GM18868 (cell line): ENCODE measurements at regions not wholly inside any gene's neighbourhood (a gene's known extent, or its start where the extent isn't known, plus 50 kb on each side); places are given as distances from the start of the nearest gene placed in this dataset.
"Not testable (repeated sequence)": the region's sequence is repeated elsewhere in the genome, so short reads cannot be mapped to it uniquely, and the experiment has no call there.

ENCODE experiments used
- ATAC-seq: cut with Tn5 transposase; IDR thresholded peaks from one replicate; pipeline ENCODE4 v1.9.1; 2021; ENCODE audit warnings: mild to moderate bottlenecking, moderate library complexity; ENCODE audit not compliant: unreplicated experiment

DNA sequence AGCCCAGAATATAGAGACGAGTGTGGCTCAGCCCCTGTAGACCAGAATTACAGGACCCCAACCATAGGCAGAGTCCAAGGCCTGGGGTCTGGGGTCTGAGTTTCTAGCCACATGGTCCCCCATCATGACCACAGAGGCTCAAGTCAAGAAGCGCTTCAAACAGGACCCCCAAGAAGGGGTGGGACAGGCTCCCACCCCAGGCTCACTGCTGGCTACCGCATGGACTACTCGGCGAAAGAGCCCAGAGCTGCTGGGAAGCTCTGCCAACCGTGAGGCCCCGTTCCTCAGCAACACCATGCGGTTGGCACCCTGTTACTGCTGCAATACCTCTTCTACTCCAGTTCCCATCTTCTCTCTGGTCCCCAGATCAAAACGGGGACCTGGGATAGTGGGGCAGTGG, 254.8 kb downstream of the TEX29 start:
- no peak for ATAC-seq

DNA sequence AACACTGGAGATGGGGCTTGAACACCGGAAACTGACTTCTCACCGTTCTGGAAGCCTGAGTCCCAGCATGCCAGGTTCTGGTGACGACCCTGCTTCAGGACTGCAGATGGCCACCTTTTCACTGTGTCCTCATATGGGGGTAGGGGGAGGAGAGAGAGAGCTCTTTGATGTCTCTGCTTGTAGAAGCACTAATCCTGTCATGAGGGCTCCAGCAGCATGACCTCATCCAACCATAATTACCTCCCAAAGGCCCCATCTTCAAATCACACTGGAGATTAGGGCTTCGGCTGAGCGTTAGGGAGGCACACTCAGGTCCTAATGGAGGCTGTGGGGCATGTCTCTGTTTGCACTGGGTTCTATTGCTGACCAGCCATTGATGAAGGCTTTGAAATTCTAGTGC, 255.3 kb downstream of the TEX29 start:
- no peak for ATAC-seq

DNA sequence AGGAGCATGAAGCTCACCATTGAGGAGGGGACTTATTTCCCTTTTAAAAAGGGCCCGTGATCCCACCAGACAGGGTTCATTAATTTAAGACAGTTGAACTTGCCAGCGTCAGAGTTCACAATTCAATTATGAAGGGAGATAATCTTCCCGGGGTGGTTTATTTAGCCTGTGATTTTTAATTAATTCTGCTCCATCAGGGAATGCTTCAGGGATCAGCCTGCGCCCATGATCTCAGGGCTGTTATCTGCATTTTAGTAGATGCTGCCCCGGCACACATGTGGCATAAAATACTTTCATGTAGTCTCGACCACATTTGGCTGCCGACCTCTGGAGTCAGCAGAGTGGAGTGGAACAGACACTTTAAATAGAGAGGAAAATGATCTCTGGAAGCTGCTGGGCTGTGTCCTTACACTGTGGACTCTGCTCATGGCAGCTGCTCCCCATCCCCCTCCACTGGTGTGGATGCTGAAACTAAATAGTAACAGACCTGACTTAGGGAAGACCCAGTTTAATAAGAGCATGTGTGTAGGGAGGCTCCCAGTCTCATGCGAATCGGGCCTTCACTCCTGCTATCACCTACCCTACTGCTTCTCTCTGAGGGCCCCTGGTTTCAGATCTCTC, 256.9 kb downstream of the TEX29 start:
- ATAC-seq = no peak

DNA sequence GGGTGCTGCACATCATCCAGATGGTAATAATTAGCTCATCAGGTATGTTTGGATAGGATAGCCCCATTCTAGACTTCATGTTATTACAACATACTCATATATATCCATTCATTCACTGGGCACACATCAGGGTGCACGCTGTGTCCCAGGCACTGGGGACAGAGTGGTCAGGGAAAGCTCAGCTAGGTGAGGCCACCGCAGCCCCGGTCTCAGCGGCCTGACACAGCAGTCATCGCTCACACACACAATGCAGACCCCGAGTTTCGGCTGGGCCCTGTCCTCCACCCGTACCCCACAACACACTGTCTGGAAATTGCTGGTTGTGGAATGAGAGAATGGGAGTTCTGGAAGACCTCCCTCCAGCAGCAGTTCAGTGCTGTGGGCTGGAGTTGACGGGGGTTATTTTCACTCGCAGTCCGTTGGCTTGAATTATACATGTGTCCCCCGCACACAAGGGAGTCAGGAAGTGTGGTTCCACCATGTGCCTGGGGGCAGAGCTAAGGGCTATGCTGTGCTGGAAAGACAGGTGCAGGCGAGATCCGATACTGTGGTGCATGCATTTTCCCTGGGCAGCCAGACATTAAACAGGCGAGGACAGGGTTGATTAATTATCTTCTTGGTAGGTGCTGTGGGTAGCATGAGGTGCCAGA, 257.6 kb downstream of the TEX29 start:
- no peak for ATAC-seq

DNA sequence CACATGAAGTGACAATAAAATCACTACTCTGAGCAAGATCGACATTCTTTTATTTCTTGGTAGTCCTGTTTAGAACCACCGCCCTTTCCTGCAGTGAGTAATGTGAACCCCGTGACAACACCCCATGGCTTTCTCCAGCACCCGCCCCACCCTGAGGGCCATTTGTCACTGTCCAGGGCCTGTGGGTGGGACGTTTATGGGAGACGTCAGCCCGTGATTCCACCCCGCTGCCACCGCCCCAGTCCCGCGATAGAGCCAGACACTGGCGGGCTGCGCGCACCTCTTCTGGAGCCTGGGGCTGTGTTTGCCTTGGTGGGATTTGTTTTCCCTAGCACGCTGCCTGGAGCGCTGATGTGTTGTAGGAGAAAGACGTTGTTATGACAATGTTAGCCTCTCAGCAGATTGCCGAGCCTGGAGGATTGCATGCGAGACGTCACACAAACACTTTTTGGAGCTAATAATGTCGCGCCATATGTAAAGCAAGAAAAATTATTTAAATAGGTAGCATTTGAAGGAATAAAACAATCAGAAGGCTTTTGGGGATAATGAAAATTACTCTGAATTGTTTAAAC, 263.7 kb downstream of the TEX29 start:
- ATAC-seq = no peak

DNA sequence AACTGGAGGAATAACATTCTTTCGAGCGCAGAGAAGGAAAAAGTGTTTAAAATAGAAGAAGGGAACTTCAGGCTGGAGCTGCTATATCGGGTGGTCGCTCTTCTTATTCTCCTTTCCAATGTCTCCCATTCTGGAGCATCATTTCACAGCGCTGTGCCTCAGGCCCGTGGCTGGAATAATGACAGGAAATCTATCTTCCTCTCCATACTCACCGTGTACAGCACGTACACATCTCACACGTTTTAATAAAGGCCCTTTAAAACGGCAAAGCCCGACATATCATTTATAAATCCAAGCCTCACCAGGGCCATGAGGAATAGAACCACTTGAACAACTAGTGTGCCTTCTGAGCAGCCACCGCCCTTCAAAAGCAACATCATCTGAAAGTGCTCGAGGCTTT, 264.4 kb downstream of the TEX29 start:
- no peak for ATAC-seq

DNA sequence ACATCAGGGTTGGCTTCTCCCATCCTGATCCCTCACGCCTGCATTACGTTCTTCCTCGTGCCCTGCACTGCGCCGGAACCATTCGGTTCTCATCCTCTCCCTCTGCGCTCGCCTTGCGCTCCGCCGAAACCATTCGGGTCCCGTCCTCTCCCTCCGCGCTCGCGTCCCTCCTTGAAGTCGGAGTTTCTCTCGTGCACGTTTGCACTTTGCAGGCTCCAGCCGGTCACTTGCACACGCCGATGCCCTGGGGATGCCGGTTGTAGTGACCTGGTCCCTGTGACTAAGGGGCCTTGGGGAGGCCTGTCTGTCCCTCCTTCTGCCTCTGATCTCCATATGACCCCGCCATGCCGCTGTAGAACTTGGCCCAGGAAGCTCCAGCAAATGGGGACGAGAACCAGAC, 265.8 kb downstream of the TEX29 start:
- ATAC-seq = no peak

DNA sequence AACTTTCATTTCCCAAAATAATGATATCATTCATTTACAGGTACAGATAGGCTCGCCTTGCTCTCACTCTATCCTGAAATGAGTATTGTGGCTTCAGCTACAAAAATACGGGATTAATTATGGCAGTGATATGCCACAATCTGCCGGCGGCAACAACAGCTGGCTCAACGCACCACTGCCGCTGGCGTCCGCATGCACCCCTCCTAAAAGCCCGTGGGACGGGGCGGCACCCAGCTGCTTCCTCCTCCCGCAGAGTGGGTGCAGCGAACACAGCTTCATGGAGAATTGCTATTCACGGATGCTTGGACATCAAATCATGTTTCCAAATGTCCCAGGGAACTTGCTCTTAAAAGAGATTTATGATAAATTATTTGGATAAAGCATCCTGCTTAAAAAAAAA, 266.8 kb downstream of the TEX29 start:
- ATAC-seq = no peak

DNA sequence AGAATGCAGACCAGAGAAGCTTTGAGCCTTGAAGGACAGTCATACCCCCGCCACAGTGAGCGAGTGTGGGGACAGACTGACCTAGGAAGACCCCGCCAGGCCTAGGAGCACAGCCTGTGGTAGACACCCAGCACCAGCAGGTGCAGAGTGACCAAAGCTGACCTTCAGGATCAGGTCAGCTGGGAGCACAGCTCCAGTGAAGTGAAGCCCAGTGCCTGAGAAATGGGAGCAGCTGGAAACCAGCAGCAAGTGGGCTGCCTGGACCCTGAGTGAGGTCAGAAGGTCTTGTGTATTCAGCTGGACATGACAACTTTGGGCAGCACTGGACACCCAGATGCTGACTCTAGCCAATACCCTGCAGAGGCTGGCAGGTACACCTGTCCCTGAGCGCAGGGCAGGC, 268.9 kb downstream of the TEX29 start:
- ATAC-seq = no peak

DNA sequence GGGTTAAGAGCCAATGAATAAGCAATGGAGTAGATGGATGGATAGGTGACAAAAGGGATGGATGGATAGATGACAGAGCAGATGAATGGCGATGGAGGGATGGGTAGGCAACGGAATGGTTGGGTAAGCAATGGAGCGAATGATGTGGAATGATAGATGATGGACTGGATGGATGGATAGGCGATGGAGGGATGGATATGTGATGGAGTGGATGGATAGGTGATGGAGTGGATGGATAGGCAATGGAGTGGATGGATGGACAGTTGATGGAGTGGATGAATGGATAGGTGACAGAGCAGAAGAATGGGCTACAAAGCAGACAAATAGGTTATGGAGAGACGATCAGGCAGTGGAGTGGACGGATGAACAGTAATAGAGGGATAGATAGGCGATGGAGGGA, 269.6 kb downstream of the TEX29 start:
- no peak for ATAC-seq

DNA sequence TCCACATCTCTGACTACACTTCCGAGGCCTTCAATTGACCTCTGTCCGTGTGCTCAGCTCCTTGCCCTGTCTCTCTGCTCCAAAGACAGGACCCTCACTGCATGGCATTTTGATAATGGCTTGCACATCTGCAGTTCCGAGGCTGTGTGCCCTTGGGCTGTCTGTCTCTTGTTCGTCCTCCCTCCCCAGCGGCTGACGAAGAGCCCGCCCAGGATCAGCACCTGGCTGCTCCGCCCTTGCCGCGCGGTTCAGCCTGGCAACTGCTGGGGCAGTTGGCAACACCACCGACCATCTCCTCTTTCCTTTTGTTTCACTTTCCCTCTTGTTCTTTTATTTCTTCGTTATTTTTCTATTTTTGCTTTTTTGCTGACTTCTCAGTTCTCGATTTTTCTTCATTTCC, 270.4 kb downstream of the TEX29 start:
- no peak for ATAC-seq

DNA sequence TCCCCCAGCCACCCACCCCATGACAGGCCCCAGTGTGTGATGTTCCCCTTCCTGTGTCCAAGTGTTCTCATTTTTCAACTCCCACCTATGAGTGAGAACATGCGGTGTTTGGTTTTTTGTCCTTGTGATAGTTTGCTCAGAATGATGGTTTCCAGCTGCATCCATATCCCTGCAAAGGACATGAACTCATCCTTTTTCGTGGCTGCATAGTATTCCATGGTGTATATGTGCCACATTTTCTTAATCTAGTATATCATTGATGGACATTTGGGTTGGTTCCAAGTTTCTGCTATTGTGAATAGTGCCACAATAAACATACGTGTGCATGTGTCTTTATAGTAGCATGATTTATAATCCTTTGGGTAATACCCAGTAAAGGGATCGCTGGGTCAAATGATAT, 273.0 kb downstream of the TEX29 start:
- ATAC-seq = not testable (repeated sequence)

DNA sequence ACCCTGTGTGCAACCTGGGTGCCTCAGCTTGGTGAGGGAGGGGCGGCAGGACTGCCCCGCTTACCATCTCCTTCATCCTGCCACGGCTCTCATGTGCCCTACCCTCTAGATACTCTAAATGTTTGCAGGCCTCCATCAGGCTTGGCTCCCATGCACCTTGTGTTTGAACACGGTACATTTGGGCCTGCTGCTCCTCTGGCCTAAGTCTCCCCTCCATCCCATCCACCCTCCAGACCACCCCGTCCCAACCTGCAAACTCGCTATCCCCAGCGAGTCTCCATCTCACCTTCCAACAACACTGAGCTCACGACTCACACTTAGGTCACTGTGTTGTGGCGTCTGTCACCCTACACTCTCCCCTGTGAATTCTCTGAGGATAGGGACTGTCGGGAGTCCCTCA, 274.2 kb downstream of the TEX29 start:
- no peak for ATAC-seq

DNA sequence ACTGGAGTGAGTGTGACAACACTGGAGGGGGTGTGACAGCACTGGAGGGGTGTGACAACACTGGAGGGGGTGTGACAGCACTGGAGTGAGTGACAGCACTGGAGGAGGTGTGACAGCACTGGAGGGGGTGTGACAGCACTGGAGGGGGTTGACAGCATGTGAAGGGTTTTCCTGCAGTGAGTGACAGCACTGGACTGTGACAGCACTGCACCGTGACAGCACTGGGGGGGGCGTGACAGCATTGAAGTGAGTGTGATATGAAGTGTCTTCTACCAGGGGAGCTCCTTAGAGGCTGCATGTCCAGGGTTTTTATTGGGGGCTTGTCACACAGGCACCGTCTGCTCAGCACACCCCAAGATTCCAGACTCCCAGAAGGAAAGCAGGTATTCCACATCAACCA, 274.8 kb downstream of the TEX29 start:
- ATAC-seq = no peak

DNA sequence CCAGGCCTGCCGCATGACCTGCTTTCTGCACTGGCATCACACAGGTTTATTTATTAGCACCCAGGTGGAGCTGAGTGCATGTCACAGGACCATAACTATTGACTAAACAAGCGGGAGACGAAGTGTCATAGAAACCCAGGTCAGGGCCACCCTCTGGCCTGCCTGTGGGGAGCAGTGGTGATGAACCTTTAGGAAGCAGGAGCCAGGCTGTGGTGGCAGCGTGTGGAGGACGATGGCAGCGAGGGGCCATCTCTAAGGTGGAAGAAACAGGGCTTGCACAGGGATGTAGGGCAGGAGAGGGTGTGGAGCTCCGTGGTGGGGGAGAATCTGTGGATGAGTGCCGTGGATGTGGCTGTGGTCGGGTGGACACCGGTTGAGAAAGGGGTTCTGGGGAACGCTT, 275.3 kb downstream of the TEX29 start:
- ATAC-seq = no peak

DNA sequence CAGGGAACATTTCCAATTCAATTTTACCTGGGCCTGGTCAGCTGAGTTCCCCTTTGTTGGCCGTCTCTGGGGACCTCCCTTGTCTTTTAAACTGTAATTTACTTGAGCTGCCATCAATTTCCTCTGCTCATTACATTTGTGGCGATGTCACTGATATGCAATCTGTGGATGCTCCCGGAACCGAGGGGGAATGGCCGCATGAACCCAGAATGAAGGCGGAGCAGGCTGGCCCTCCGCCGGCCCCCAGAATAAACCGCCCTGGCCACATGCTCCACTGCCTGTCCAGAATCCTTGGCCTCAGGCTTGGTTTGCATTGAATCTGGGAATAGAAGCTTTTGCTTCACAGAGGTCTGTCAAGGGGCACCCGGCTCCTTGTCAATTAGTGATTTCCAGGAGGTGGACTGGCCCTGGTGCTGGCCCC, 276.8 kb downstream of the TEX29 start:
- ATAC-seq = no peak

DNA sequence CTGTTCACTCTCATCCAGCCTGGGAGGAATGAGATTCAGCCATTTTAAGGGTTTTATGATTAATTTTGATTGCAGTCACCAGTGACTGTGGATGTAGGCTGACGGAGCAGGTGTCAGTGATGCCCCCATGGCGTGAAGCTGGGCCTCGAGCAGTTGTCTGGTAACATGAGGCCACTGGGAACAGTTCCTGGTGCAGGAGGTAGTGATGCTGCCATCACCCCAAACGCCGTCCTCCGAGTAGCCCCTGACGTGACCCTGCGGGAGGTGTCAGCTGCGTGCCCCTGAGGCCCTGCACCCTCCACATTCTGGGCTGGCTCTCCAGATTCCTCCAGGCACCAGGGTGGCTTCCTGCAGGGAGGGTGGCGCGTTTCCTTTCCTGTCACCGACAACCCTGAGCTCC, 277.2 kb downstream of the TEX29 start:
- ATAC-seq = no peak

DNA sequence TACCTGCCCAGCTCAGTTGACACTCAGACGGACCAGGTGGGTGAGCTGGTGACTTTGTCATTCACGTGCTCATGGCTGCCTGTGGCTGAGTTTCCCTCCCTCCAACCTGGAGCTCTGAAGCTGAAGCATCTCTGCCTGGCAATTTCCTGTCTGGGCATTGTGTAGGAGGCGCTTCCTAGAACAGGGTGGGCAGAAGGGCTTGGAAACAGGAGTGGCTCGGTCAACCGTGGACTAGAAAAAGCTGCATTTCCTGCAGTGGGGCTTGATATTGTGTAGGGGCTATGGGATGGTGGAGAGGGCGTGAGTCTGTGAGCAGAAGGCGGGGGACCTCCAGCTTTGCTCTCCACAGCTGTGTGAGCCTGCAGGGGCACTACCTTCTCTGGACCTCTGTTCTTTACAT, 278.3 kb downstream of the TEX29 start:
- ATAC-seq = no peak

DNA sequence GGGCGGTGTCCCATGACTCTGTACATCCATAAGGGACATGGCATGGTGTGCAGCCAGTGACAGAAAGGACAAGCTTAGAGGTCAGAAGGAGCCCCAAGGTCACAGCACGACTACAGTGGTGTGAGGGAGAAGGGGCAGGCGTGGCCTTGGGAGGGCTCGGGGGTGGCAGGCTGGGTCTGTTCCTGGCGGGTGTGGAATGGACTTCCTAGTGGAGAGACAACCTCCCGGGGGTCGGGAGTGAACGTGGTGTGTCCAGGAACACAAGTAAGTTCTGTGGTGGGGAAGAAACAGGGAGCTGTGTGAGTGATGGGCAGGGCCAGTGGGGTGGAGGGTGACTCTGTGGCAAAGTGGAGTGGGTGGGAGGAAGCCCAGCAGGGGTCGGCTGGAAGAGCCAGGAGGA, 279.3 kb downstream of the TEX29 start:
- no peak for ATAC-seq

DNA sequence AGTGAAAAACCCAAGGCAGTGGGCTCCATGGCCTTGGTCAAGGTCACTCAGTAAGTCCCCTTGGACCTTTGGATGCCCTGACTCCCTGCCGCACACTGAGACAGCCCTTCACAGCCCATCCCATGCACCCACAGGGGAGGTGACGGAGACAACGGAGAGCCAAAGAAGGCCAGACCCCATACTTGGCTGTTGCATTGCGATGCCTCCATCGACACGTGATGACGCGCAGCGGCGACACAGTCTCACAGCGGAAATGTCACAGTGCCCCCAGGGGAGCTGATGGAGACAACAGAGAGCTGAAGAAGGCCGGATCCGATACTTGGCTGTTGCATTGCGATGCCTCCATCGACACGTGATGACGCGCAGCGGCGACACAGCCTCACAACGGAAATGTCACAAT, 282.4 kb downstream of the TEX29 start:
- no peak for ATAC-seq

DNA sequence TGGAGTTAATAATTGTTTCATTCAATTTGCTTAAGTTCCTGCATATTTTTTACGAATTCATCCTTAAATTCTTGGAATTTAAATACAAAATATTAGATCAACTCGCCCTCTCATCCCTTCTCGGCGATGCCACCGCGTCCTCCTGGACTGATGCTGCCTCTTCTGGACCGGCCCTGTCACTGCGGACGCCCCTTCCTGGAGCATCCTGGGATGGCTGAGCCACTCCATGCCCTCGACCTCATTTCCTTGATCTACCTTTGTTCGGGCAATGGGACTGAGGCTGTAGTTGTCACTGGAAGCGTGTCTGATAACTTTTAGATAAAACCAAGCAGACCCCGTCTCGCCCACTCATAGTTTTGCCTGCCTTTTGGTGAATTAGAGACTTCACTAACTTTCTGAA, 283.7 kb downstream of the TEX29 start:
- no peak for ATAC-seq

DNA sequence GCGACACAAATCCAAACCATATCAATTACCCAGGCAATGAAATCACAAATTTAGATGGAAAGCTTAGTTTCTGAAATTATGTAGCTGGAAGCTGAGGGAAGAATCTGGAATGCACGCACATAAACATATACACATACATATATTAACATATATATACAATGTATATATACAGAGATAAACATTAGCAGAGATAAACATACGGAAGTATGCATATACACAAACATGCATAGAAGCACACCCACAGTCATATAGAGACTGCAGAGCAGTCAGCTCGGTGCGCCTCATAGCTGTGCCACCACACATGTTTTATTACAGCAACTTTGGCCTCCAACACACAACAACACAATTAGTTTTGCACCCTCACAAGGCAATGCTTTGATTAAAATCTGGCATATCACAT, 288.1 kb downstream of the TEX29 start:
- no peak for ATAC-seq

DNA sequence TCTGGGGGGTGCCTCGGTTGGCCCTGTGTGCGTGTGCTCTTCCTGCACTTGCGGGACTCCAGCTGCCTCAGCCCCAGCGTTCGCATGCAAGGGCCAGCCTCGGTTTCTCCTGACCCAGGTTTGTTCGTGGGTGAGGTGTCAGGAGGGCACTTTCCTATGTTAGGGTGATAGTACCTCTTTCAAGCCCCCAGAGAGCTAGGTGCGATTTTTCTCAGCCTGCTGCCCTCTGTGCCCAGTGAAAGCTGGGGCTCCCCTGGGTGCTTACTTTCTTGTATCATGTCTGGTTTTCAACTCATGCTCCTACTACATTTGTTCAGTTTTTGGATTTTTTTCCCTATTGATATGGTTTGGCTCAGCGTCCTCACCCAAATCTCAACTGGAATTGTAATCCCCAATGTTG, 289.2 kb downstream of the TEX29 start:
- ATAC-seq = no peak
